ENCODE measurements at regions not wholly inside any gene's neighbourhood (a gene's known extent, or its start where the extent isn't known, plus 50 kb on each side); places are given as distances from the start of the nearest gene placed in this dataset.
A peak's percentile ranks its signal among the peaks of the same experiment; 100 is the strongest.

GRCh38 chr16:85430523-85431421 is 182.3 kb upstream of the GSE1 start:
- TF ChIP-seq POLR2A (IDR thresholded peaks at IDR 0.05) (no peak), POLR2AphosphoS5 (IDR thresholded peaks at IDR 0.05; ENCODE audit: insufficient read depth in 1 of 2, low read depth in 1 of 2) (no peak), CTCF (IDR thresholded peaks at IDR 0.05) (no peak)
- Histone ChIP-seq H3K9me3 (no peaks in the 10 kb centered on the region), H3K4me3 (no peak overlapping the region), H3K27me3 (no peaks in the 10 kb centered on the region), H3K36me3 (no peaks in the 10 kb centered on the region), H3K27ac (no peak overlapping the region), H3K4me1 (peaks cover 1% of the 10 kb centered on the region)
- intact Hi-C loops (cut with DNase I), result no loop called here
- no peak for DNase-seq (ENCODE audit: extremely low spot score in 2 of 2)

- Histone ChIP-seq H3K27ac (no peak overlapping the region), H3K4me3 (no peak overlapping the region), H3K36me3 (no peaks in the 10 kb centered on the region), H3K9me3 (no peaks in the 10 kb centered on the region), H3K27me3 (no peaks in the 10 kb centered on the region), H3K4me1 (peaks cover 10% of the 10 kb centered on the region)
- intact Hi-C loops (cut with DNase I), result no loop called here
- DNase-seq (ENCODE audit: extremely low spot score in 2 of 2), result no peak
- TF ChIP-seq POLR2A (IDR thresholded peaks at IDR 0.05) (no peak), CTCF (IDR thresholded peaks at IDR 0.05) (no peak), POLR2AphosphoS5 (IDR thresholded peaks at IDR 0.05; ENCODE audit: insufficient read depth in 1 of 2, low read depth in 1 of 2) (no peak)
Measured at GRCh38 chr16:85431431-85432124, 181.5 kb upstream of the GSE1 start.

- no peaks in the 10 kb centered on the region for H3K36me3 ChIP-seq
- no peaks in the 10 kb centered on the region for H3K9me3 ChIP-seq
- H3K27ac ChIP-seq, result no peak overlapping the region
- no peak for DNase-seq (ENCODE audit: extremely low spot score in 2 of 2)
- peaks cover 20% of the 10 kb centered on the region for H3K4me1 ChIP-seq
- no peak overlapping the region for H3K4me3 ChIP-seq
- TF ChIP-seq CTCF (IDR thresholded peaks at IDR 0.05) (no peak), POLR2AphosphoS5 (IDR thresholded peaks at IDR 0.05; ENCODE audit: insufficient read depth in 1 of 2, low read depth in 1 of 2) (no peak), POLR2A (IDR thresholded peaks at IDR 0.05) (no peak)
- intact Hi-C loops (cut with DNase I), result no loop called here
- H3K27me3 ChIP-seq, result no peaks in the 10 kb centered on the region
Measured at GRCh38 chr16:85432606-85433005, 180.5 kb upstream of the GSE1 start.

- Histone ChIP-seq H3K4me3 (no peak overlapping the region), H3K36me3 (no peaks in the 10 kb centered on the region), H3K9me3 (no peaks in the 10 kb centered on the region), H3K27ac (no peak overlapping the region), H3K4me1 (peaks cover 29% of the 10 kb centered on the region), H3K27me3 (no peaks in the 10 kb centered on the region)
- no peak for TF ChIP-seq POLR2AphosphoS5 (IDR thresholded peaks at IDR 0.05; ENCODE audit: insufficient read depth in 1 of 2, low read depth in 1 of 2)
- no peak for TF ChIP-seq CTCF (IDR thresholded peaks at IDR 0.05)
- no peak for TF ChIP-seq POLR2A (IDR thresholded peaks at IDR 0.05)
- no peak for DNase-seq (ENCODE audit: extremely low spot score in 2 of 2)
- intact Hi-C loops (cut with DNase I), result no loop called here
Measured at GRCh38 chr16:85433477-85433876, 179.6 kb upstream of the GSE1 start.

GRCh38 chr16:85435286-85435685 is 177.8 kb upstream of the GSE1 start:
- H3K27ac ChIP-seq, result peak overlapping the region; percentile 91
- intact Hi-C loops (cut with DNase I), result no loop called here
- H3K4me3 ChIP-seq, result no peak overlapping the region
- no peaks in the 10 kb centered on the region for H3K27me3 ChIP-seq
- TF ChIP-seq CTCF (IDR thresholded peaks at IDR 0.05) (no peak), POLR2A (IDR thresholded peaks at IDR 0.05) (no peak), POLR2AphosphoS5 (IDR thresholded peaks at IDR 0.05; ENCODE audit: insufficient read depth in 1 of 2, low read depth in 1 of 2) (no peak)
- DNase-seq (ENCODE audit: extremely low spot score in 2 of 2), result no peak
- H3K9me3 ChIP-seq, result no peaks in the 10 kb centered on the region
- H3K4me1 ChIP-seq, result peaks cover 31% of the 10 kb centered on the region
- H3K36me3 ChIP-seq, result no peaks in the 10 kb centered on the region

Measured in vagina (tissue), 2 donors.